ENCODE measurements at regions not wholly inside any gene's neighbourhood (a gene's known extent, or its start where the extent isn't known, plus 50 kb on each side); places are given as distances from the start of the nearest gene placed in this dataset.

GRCh38 chr11:104637662-104638170, 260.5 kb downstream of the CASP12 start:
- Histone ChIP-seq H3K9me3 (ENCODE audit: control insufficient read depth in 2 of 3, insufficient read depth in 1 of 3, low read length in 3 of 3) (no peaks in the 10 kb centered on the region), H3K27ac (ENCODE audit: low read depth in 2 of 2, low read length in 2 of 2) (no peak overlapping the region), H3K4me1 (ENCODE audit: control insufficient read depth in 2 of 3, insufficient read depth in 2 of 3, low read depth in 1 of 3, low read length in 3 of 3) (no peaks in the 10 kb centered on the region), H3K36me3 (ENCODE audit: control insufficient read depth in 2 of 3, insufficient read depth in 3 of 3, low read length in 3 of 3) (no peaks in the 10 kb centered on the region), H3K27me3 (ENCODE audit: control insufficient read depth, insufficient read depth, low read length) (no peaks in the 10 kb centered on the region), H3K9ac (ENCODE audit: low read length in 3 of 3) (no peak overlapping the region), H3K4me3 (ENCODE audit: low read length in 3 of 3) (no peak overlapping the region)
- FAIRE-seq (no peak), DNase-seq (no peak)
- no peak for TF ChIP-seq CTCF (IDR thresholded peaks at IDR 0.05; ENCODE audit: borderline replicate concordance, extremely low read depth, insufficient read depth)
- intact Hi-C loops (cut with DNase I): no loop called here

- intact Hi-C loops (cut with DNase I): no loop called here
- no peaks in the 10 kb centered on the region for H3K27me3 ChIP-seq (ENCODE audit: control insufficient read depth, insufficient read depth, low read length)
- FAIRE-seq: no peak
- no peak overlapping the region for H3K4me3 ChIP-seq (ENCODE audit: low read length in 3 of 3)
- no peaks in the 10 kb centered on the region for H3K36me3 ChIP-seq (ENCODE audit: control insufficient read depth in 2 of 3, insufficient read depth in 3 of 3, low read length in 3 of 3)
- no peak overlapping the region for H3K9ac ChIP-seq (ENCODE audit: low read length in 3 of 3)
- no peak overlapping the region for H3K27ac ChIP-seq (ENCODE audit: low read depth in 2 of 2, low read length in 2 of 2)
- TF ChIP-seq CTCF (IDR thresholded peaks at IDR 0.05; ENCODE audit: borderline replicate concordance, extremely low read depth, insufficient read depth): no peak
- H3K4me1 ChIP-seq (ENCODE audit: control insufficient read depth in 2 of 3, insufficient read depth in 2 of 3, low read depth in 1 of 3, low read length in 3 of 3): no peaks in the 10 kb centered on the region
- H3K9me3 ChIP-seq (ENCODE audit: control insufficient read depth in 2 of 3, insufficient read depth in 1 of 3, low read length in 3 of 3): no peaks in the 10 kb centered on the region
- no peak for DNase-seq
Observed at GRCh38 chr11:104633226-104633625, 265.0 kb downstream of the CASP12 start.

GRCh38 chr11:104630352-104630751, 267.9 kb downstream of the CASP12 start:
- intact Hi-C loops (cut with DNase I): no loop called here
- Histone ChIP-seq H3K4me1 (ENCODE audit: control insufficient read depth in 2 of 3, insufficient read depth in 2 of 3, low read depth in 1 of 3, low read length in 3 of 3) (no peaks in the 10 kb centered on the region), H3K27me3 (ENCODE audit: control insufficient read depth, insufficient read depth, low read length) (no peaks in the 10 kb centered on the region), H3K9ac (ENCODE audit: low read length in 3 of 3) (no peak overlapping the region), H3K27ac (ENCODE audit: low read depth in 2 of 2, low read length in 2 of 2) (no peak overlapping the region), H3K4me3 (ENCODE audit: low read length in 3 of 3) (no peak overlapping the region), H3K9me3 (ENCODE audit: control insufficient read depth in 2 of 3, insufficient read depth in 1 of 3, low read length in 3 of 3) (no peaks in the 10 kb centered on the region), H3K36me3 (ENCODE audit: control insufficient read depth in 2 of 3, insufficient read depth in 3 of 3, low read length in 3 of 3) (no peaks in the 10 kb centered on the region)
- DNase-seq: no peak
- no peak for FAIRE-seq
- TF ChIP-seq CTCF (IDR thresholded peaks at IDR 0.05; ENCODE audit: borderline replicate concordance, extremely low read depth, insufficient read depth): no peak

GRCh38 chr11:104625246-104625645, 273.0 kb downstream of the CASP12 start:
- peaks cover 0 to 2% (median 0%) of the 10 kb centered on the region in 3 donors for H3K4me1 ChIP-seq (ENCODE audit: control insufficient read depth in 2 of 3, insufficient read depth in 2 of 3, low read depth in 1 of 3, low read length in 3 of 3)
- no peak for TF ChIP-seq CTCF (IDR thresholded peaks at IDR 0.05; ENCODE audit: borderline replicate concordance, extremely low read depth, insufficient read depth)
- DNase-seq (no peak), FAIRE-seq (no peak)
- no peak overlapping the region for H3K9ac ChIP-seq (ENCODE audit: low read length in 3 of 3)
- no peaks in the 10 kb centered on the region for H3K9me3 ChIP-seq (ENCODE audit: control insufficient read depth in 2 of 3, insufficient read depth in 1 of 3, low read length in 3 of 3)
- no peaks in the 10 kb centered on the region for H3K27me3 ChIP-seq (ENCODE audit: control insufficient read depth, insufficient read depth, low read length)
- H3K27ac ChIP-seq (ENCODE audit: low read depth in 2 of 2, low read length in 2 of 2): no peak overlapping the region
- no peak overlapping the region for H3K4me3 ChIP-seq (ENCODE audit: low read length in 3 of 3)
- H3K36me3 ChIP-seq (ENCODE audit: control insufficient read depth in 2 of 3, insufficient read depth in 3 of 3, low read length in 3 of 3): no peaks in the 10 kb centered on the region
- intact Hi-C loops (cut with DNase I): no loop called here

Data from kidney (tissue), 13 donors.